RWPE2 (cell line): ENCODE measurements at regions not wholly inside any gene's neighbourhood (a gene's known extent, or its start where the extent isn't known, plus 50 kb on each side); places are given as distances from the start of the nearest gene placed in this dataset.

ENCODE experiments used
- ATAC-seq: fragments of 200-7000 bp; cut with Tn5 transposase; 3 replicates; pipeline ENCODE4 v1.9.1; 2021; ENCODE audit warnings: low read depth
- DNase-seq: peaks from one replicate; pipeline ENCODE4 v3.0.0-alpha.2; 2020; ENCODE audit warnings: low spot score
- H3K27ac ChIP-seq: fragments of 450-650 bp; 2 replicates; pipeline ENCODE4 v1.5.1; 2017; ENCODE audit warnings: mild to moderate bottlenecking; ENCODE audit not compliant: poor library complexity, severe bottlenecking
- H3K27me3 ChIP-seq: fragments of 250-450 bp; sonication (Bioruptor Pico); 2 replicates; pipeline ENCODE4 v1.5.1; 2021; ENCODE audit warnings: mild to moderate bottlenecking, moderate library complexity; ENCODE audit not compliant: insufficient read depth, poor library complexity, severe bottlenecking
- H3K36me3 ChIP-seq: fragments of 250-450 bp; sonication (Bioruptor Pico); 2 replicates; pipeline ENCODE4 v1.5.1; 2020; ENCODE audit warnings: low read depth, mild to moderate bottlenecking, moderate library complexity
- H3K4me1 ChIP-seq: fragments of 250-450 bp; sonication (Bioruptor Pico); 2 replicates; pipeline ENCODE4 v1.5.1; 2021; ENCODE audit warnings: mild to moderate bottlenecking, moderate library complexity; ENCODE audit not compliant: insufficient read depth, poor library complexity, severe bottlenecking
- H3K4me3 ChIP-seq: fragments of 250-450 bp; sonication (Bioruptor Pico); 2 replicates; pipeline ENCODE4 v1.5.1; 2021; ENCODE audit warnings: mild to moderate bottlenecking, moderate library complexity; ENCODE audit not compliant: severe bottlenecking
- H3K9me3 ChIP-seq: fragments of 250-450 bp; sonication (Bioruptor Pico); 2 replicates; pipeline ENCODE4 v1.5.1; 2021; ENCODE audit warnings: mild to moderate bottlenecking, moderate library complexity; ENCODE audit not compliant: severe bottlenecking
- CTCF ChIP-seq: fragments of 450-650 bp; IDR thresholded peaks from one replicate; pipeline ENCODE4 v1.5.1; 2017; ENCODE audit warnings: mild to moderate bottlenecking, moderate library complexity; ENCODE audit not compliant: poor library complexity, severe bottlenecking

GRCh38 chr2:38232454-38232853, 144.6 kb downstream of the ATL2 start:
- Histone ChIP-seq H3K27ac (no peak overlapping the region), H3K4me3 (no peak overlapping the region), H3K27me3 (peaks cover under 1% of the 10 kb centered on the region), H3K36me3 (no peaks in the 10 kb centered on the region), H3K4me1 (no peaks in the 10 kb centered on the region), H3K9me3 (no peaks in the 10 kb centered on the region)
- ATAC-seq, result no peak
- DNase-seq, result no peak
- TF ChIP-seq CTCF, result no peak

- no peaks in the 10 kb centered on the region for H3K9me3 ChIP-seq
- no peaks in the 10 kb centered on the region for H3K36me3 ChIP-seq
- no peak for DNase-seq
- no peaks in the 10 kb centered on the region for H3K4me1 ChIP-seq
- H3K4me3 ChIP-seq, result no peak overlapping the region
- TF ChIP-seq CTCF, result no peak
- H3K27me3 ChIP-seq, result peaks cover 7% of the 10 kb centered on the region
- no peak for ATAC-seq
- H3K27ac ChIP-seq, result no peak overlapping the region
Observed at GRCh38 chr2:38230756-38231155, 146.3 kb downstream of the ATL2 start.

- Histone ChIP-seq H3K4me1 (no peaks in the 10 kb centered on the region), H3K27me3 (peaks cover 8% of the 10 kb centered on the region), H3K9me3 (no peaks in the 10 kb centered on the region), H3K27ac (no peak overlapping the region), H3K36me3 (no peaks in the 10 kb centered on the region), H3K4me3 (no peak overlapping the region)
- TF ChIP-seq CTCF, result no peak
- no peak for ATAC-seq
- DNase-seq, result no peak
Observed at GRCh38 chr2:38228753-38229152, 148.3 kb downstream of the ATL2 start.

DNA sequence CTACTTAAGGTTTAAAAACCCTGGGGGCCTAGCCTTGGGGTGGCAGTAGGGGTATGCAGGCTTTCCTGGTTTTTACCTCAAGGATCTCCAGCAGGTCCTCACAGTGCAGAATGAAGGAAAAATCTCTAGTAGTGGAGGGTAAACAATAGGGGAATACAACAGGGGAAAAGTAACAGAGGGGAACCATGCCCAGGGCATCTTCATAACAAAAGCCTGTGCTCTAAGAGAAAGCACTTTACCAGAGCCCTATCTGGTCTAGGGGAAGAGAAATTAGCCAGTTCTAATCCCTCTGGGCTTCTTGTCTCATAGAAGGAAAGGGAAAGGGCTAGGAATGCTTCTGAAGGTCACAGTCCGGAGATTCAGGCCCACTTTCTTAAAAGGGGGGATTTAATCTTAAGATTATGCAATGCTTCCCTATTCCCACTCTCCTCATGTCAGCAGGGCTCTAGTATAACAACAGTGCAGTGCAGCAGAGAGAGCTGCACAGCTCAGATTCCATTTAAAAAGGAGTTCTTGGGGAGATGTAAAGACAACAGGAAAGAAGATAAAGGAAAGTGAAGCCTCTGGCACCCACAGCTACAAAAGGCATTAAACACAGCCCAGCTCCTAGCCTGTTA, 149.0 kb upstream of the CYP1B1 start:
- H3K36me3 ChIP-seq, result no peaks in the 10 kb centered on the region
- peaks cover 8% of the 10 kb centered on the region for H3K27me3 ChIP-seq
- no peak overlapping the region for H3K4me3 ChIP-seq
- TF ChIP-seq CTCF, result no peak
- ATAC-seq (no peak), DNase-seq (no peak)
- no peak overlapping the region for H3K27ac ChIP-seq
- no peaks in the 10 kb centered on the region for H3K4me1 ChIP-seq
- H3K9me3 ChIP-seq, result no peaks in the 10 kb centered on the region

GRCh38 chr2:38224181-38224580, 148.2 kb upstream of the CYP1B1 start:
- peaks cover 8% of the 10 kb centered on the region for H3K27me3 ChIP-seq
- no peak overlapping the region for H3K27ac ChIP-seq

More at GRCh38 chr2:38224181-38224580, 148.2 kb upstream of the CYP1B1 start:
- Histone ChIP-seq H3K9me3 (no peaks in the 10 kb centered on the region), H3K4me3 (no peak overlapping the region), H3K4me1 (no peaks in the 10 kb centered on the region), H3K36me3 (no peaks in the 10 kb centered on the region)
- TF ChIP-seq CTCF, result no peak
- no peak for ATAC-seq
- no peak for DNase-seq
